Adrenal gland (tissue), 5 donors: ENCODE measurements at regions not wholly inside any gene's neighbourhood (a gene's known extent, or its start where the extent isn't known, plus 50 kb on each side); places are given as distances from the start of the nearest gene placed in this dataset.

Experiments used
- CTCF ChIP-seq, 6 experiments: fragments of 450-650 bp in 4 of 6; fragments of 200-600 bp in 2 of 6; sonication (generic) in 1 of 6; IDR thresholded peaks; 1 replicate in 5 of 6; 2 replicates in 1 of 6; pipeline versions ENCODE4 v1.5.1 to v1.8.0; 2016 to 2021; ENCODE audit warnings: antibody characterized with exemption in 6 of 6, mild to moderate bottlenecking in 2 of 6, moderate library complexity in 1 of 6
- POLR2A ChIP-seq, 2 donors: fragments of 450-650 bp; IDR thresholded peaks; one replicate each; pipeline ENCODE4 v1.6.1; 2017; ENCODE audit warnings: antibody characterized with exemption in 2 of 2, mild to moderate bottlenecking in 2 of 2, moderate library complexity in 1 of 2
- donor health status: DM: no; HTN: no; CAD: no.

GRCh38 chr21:33984021-33984481, 68.4 kb upstream of the ATP5PO start:
- TF ChIP-seq POLR2A (IDR thresholded peaks at IDR 0.05) (no peak), CTCF (IDR thresholded peaks at IDR 0.05) (no peak)
